Astrocyte of the cerebellum (primary cell): ENCODE measurements at regions not wholly inside any gene's neighbourhood (a gene's known extent, or its start where the extent isn't known, plus 50 kb on each side); places are given as distances from the start of the nearest gene placed in this dataset.

Experiments used
- DNase-seq: peaks from one replicate; pipeline ENCODE4 v3.0.0-alpha.2; 2011; ENCODE audit warnings: low read depth
- H3K4me3 ChIP-seq: 2 replicates; pipeline ENCODE4 v1.5.1; 2011; ENCODE audit warnings: mild to moderate bottlenecking, low read depth, low read length, moderate library complexity
- CTCF ChIP-seq: IDR thresholded peaks from 2 replicates; pipeline ENCODE4 v1.5.1; 2012; ENCODE audit warnings: low read length, low read depth, moderate library complexity, mild to moderate bottlenecking; ENCODE audit errors: missing control alignments
- in situ Hi-C: cut with HindIII; loops from 2 replicates; pipeline ENCODE4 v1.10.0; 2017; ENCODE audit warnings: low sequenced_read_pairs

GRCh38 chr20:20938131-20938530 is 168.0 kb downstream of the LINC00237 start:
- H3K4me3 ChIP-seq: no peak overlapping the region
- no peak for DNase-seq
- in situ Hi-C loops: no loop called here
- no peak for TF ChIP-seq CTCF

- no peak overlapping the region for H3K4me3 ChIP-seq
- in situ Hi-C loops: no loop called here
- no peak for TF ChIP-seq CTCF
- no peak for DNase-seq
Observed at GRCh38 chr20:20933142-20933958, 172.8 kb downstream of the LINC00237 start.

- TF ChIP-seq CTCF: no peak
- no peak for DNase-seq
- no peak overlapping the region for H3K4me3 ChIP-seq
- in situ Hi-C loops: no loop called here
Observed at GRCh38 chr20:20932156-20932555, 174.0 kb downstream of the LINC00237 start.

- no peak for TF ChIP-seq CTCF
- DNase-seq: no peak
- in situ Hi-C loops: no loop called here
- H3K4me3 ChIP-seq: no peak overlapping the region
Observed at GRCh38 chr20:20931632-20932031, 174.5 kb downstream of the LINC00237 start.

GRCh38 chr20:20931024-20931423 is 175.1 kb downstream of the LINC00237 start:
- DNase-seq: no peak
- in situ Hi-C loops: no loop called here
- H3K4me3 ChIP-seq: no peak overlapping the region
- no peak for TF ChIP-seq CTCF

GRCh38 chr20:20930500-20930899 is 175.7 kb downstream of the LINC00237 start:
- TF ChIP-seq CTCF: no peak
- no peak overlapping the region for H3K4me3 ChIP-seq
- DNase-seq: no peak
- in situ Hi-C loops: no loop called here

GRCh38 chr20:20929341-20929740 is 176.8 kb downstream of the LINC00237 start:
- TF ChIP-seq CTCF: no peak
- in situ Hi-C loops: no loop called here
- DNase-seq: no peak
- no peak overlapping the region for H3K4me3 ChIP-seq
